Keratinocyte (primary cell): ENCODE measurements at regions not wholly inside any gene's neighbourhood (a gene's known extent, or its start where the extent isn't known, plus 50 kb on each side); places are given as distances from the start of the nearest gene placed in this dataset.

Experiments
- CTCF ChIP-seq, 3 experiments: IDR thresholded peaks in 1 of 3; conservative IDR thresholded peaks in 1 of 3; optimal IDR thresholded peaks in 1 of 3; 2 replicates in 2 of 3; 3 replicates in 1 of 3; pipeline versions ENCODE3 to v1.5.1; 2011; ENCODE audit warnings: low read length in 3 of 3, mild to moderate bottlenecking in 3 of 3, moderate library complexity in 2 of 3, control low read depth in 1 of 3, inconsistent platforms in 1 of 3; ENCODE audit not compliant: insufficient read depth in 2 of 3; ENCODE audit errors: extremely low read depth in 1 of 3
- EZH2 ChIP-seq: IDR thresholded peaks from one replicate; pipeline ENCODE4 v1.6.1; 2012; ENCODE audit warnings: inconsistent platforms, mild to moderate bottlenecking, low read length, moderate library complexity

DNA sequence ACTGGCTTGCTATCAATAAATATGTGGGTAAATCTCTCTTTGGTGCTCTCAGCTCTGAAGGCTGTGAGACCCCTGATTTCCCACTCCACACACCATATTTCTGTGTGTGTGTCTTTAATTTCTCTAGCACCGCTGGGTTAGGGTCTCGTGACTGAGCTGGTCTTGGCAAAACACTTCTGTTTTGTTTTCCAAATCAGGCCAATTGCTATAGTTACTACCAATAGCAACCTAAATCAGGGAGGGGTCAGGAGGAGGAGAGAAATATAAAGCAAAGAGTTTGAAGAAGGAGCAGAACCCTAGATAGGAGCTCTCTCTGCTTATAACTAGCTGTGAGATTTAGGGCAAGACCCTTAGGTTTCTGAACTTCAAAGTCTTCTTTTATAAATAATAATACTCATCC is 250.5 kb upstream of the IGFBP7 start:
- TF ChIP-seq CTCF (optimal IDR thresholded peaks at IDR 0.05 in 1 of 3, IDR thresholded peaks at IDR 0.05 in 1 of 3, conservative IDR thresholded peaks at IDR 0.05 in 1 of 3; ENCODE audit: extremely low read depth in 1 of 3, insufficient read depth in 2 of 3, low read length in 3 of 3) (no peak), EZH2 (no peak)
